Medulla oblongata (tissue), 1 donor: ENCODE measurements at regions not wholly inside any gene's neighbourhood (a gene's known extent, or its start where the extent isn't known, plus 50 kb on each side); places are given as distances from the start of the nearest gene placed in this dataset.

ENCODE experiments used
- DNase-seq: peaks from one replicate; pipeline ENCODE4 v3.0.0-alpha.2; 2015; ENCODE audit errors: extremely low spot score

GRCh38 chr1:59081795-59082194 is 215.1 kb upstream of the FGGY start:
- no peak for DNase-seq

GRCh38 chr1:59083946-59084865 is 212.7 kb upstream of the FGGY start:
- DNase-seq, result no peak

GRCh38 chr1:59085101-59085500 is 211.8 kb upstream of the FGGY start:
- DNase-seq, result no peak

GRCh38 chr1:59089036-59089798 is 207.7 kb upstream of the FGGY start:
- no peak for DNase-seq

DNA sequence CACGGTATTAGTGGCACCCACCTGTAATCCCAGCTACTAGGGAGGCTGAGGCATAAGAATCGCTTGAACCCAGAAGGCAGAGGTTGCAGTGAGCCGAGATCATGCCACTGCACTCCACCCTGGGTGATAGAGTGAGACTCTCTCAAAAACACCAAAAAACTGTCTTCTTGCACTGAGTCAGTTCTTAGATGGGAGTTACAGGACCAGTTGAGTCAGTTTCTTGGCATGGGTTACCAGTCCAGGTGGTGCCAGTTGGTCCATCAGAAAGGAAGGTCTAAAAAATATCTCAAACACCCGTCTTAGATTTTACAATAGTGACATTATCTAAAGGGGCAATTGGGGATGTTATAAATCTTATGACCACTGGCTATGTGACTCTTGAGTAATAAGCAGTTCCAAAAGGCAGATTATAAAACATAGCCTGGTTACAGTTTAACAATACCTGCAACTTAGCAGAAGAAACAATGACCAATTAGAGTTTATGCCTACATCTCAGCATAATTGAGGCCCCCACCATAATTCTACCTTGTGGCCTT is 206.9 kb upstream of the FGGY start:
- DNase-seq, result no peak

DNA sequence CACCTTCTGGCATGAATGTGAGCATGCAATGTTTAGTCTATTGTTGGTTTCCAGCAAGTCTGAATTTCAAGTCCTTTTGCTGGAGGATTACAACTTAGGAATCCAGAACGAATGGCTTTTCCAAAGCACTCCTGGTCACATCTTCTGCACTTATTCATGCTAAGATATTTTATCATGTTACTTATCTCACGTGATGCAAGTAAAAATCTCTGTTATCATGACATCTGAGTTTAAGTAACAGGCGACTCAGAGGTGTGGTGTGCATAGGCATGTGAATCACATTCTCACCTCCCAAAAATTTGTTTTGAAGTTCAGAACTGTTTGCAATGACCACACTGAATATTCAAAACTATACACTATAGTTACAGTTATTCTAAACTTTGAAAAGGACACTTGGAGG is 204.8 kb upstream of the FGGY start:
- DNase-seq, result no peak

DNA sequence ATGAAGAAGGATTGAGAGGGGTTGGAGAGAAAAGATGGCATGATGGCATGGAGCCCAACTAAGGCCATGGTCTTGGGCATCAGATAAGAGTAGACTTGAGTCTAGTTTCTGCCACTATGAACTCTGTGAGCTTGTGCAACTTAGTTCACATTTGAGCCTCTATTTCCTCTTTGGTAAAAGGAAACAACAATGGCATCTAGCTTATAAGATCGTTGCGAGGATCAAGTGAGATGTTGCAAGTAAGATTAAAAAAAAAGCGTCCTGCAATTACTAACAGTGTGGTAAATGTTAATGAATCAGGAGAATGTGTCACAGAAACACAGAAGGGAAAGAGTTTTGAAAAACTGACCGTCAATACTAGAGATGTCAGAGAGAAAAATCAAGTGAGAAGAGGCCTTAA is 202.9 kb upstream of the FGGY start:
- DNase-seq, result peak; percentile 13

- peak; percentile 51 for DNase-seq
These were observed 200.4 kb upstream of the FGGY start for GRCh38 chr1:59096501-59096900.

DNA sequence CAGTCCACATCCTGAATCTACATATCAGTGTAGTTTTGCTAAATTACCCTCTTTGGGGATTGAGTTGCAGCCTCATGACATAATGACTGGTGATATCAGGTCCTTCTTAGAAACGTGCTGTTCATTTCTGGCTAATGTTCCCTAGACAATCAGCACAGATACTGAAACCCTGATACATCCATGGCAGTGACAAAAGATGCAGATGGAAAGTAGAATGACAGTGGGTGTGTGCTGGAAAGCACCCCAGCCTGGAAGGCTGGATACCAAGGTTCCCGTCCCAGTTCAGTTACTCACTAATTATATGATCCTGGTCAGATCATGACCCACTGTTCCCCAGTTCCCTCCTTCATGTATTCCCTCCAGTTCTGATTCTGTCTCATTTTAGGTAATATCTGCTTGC is 198.2 kb upstream of the FGGY start:
- no peak for DNase-seq

DNA sequence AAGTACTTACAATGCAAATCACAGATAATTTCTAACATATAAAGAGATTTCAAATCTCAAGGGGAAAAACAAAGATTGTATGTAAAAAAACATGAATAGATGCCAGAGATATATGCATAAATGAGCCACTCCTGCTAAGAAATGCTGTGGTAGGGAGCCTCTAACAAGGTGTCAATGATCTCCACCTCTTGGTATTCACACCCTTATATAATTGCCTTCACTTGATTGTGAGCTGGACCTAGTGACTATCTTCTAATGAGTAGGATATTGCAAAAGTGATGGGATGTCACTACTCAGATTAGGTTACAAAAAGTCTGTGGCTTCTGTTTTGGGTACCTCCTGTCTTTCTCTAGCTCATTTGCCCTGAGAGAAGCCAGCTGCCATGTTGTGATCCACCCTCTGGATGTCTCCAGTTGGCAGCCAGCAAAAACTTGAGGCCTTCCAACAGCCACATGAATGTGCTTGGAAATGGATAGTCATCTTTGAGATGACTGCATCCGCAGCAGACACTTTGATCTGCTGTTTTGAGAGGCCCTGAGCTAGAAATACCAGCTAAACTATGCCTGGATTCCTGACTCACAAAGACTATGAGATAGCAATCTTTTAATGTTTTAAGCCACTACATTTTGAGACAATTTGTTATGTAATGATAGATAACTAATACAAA is 196.1 kb upstream of the FGGY start:
- DNase-seq, result no peak

- no peak for DNase-seq
These were observed 195.4 kb upstream of the FGGY start for GRCh38 chr1:59101518-59101917.

DNA sequence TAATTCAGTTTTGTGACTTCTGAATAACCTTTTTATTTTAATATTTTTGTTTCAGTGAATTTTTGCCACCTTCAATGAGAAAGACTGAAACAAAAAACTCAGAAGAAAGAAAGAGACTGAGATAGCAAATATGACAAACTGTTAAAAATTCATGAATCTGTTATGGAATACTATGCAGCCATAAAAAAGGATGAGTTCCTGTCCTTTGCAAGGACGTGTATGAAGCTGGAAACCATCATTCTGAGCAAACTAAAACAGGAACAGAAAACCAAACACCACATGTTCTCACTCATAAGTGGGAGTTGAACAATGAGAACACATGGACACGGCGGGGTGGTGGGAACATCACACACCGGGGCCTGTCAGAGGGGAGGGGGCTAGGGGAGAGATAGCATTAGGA is 193.4 kb upstream of the FGGY start:
- no peak for DNase-seq

GRCh38 chr1:59104191-59104760 is 192.6 kb upstream of the FGGY start:
- no peak for DNase-seq

GRCh38 chr1:59105548-59106507 is 191.1 kb upstream of the FGGY start:
- no peak for DNase-seq

GRCh38 chr1:59107516-59107915 is 189.4 kb upstream of the FGGY start:
- DNase-seq, result peak; percentile 27

DNA sequence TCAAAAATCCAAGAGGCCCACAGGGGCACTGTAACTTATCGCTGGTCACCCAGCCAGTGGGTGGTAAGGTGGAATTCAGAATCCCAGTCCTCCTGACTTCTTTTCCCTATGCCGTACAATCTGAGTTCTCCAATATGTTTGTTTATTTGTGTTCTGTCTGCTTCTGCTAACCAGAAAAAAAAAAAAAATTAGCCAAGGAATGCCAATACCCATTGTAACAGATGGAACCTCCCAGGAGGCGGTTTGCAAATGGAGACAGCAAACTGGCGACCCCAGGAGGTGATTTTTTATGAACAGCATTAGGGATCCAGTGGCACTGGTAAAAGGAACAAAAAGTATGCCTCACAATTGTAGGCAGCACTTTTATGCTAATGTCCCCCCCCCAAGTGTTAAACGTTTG is 189.0 kb upstream of the FGGY start:
- DNase-seq, result no peak

DNA sequence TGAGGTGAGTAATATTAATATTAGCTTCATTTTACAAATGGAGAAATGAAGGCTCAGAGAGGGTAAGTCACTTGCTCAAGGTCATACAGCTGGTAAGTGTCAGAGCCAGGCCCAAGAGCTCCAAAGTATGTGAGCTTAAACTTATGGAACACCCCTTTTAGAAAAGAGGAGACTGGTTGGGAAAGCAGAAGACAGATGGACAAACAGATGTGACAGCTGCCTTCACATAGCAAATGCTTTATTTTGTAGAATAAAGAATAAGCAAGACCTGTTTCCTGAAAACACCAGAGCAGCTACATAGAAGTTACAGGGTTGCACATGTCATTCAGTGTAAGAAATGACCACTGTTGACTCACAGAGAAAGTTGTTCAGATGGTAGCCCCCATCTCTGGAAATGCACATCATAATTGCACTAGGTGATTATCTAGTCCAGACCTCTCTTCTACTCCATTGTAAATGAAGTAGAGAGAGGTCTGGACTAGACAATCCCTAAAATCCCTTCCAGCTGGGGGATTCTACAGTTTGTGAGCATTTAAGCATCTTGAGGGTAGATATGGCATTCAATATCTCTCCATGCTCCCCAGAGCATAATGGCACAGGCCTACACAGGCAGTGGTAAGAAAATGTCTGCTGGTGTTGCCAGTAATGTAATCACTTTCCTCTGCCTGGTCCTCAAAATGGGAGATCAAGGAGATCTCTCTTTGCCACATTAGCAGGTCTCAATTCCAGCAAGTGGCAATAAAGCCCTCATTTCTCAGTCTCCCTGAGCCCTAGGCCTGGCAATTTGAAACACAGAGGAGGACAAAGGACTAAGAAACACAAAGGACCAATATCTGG is 188.2 kb upstream of the FGGY start:
- no peak for DNase-seq

GRCh38 chr1:59110271-59110670 is 186.6 kb upstream of the FGGY start:
- no peak for DNase-seq

- no peak for DNase-seq
These were observed 182.9 kb upstream of the FGGY start for GRCh38 chr1:59113876-59114457.
